HEK293T (cell line): ENCODE measurements at regions not wholly inside any gene's neighbourhood (a gene's known extent, or its start where the extent isn't known, plus 50 kb on each side); places are given as distances from the start of the nearest gene placed in this dataset.

ENCODE experiments used
- BHLHE40 ChIP-seq: fragments of 450-650 bp; IDR thresholded peaks from 2 replicates; pipeline ENCODE4 v1.6.1; 2016; ENCODE audit warnings: mild to moderate bottlenecking, moderate library complexity, borderline replicate concordance
- CTBP1 ChIP-seq: fragments of 450-650 bp; IDR thresholded peaks from 2 replicates; pipeline ENCODE4 v1.6.1; 2016; ENCODE audit warnings: borderline replicate concordance
- FOXA1 ChIP-seq: fragments of 450-650 bp; IDR thresholded peaks from 2 replicates; pipeline ENCODE4 v1.6.1; 2016; ENCODE audit warnings: mild to moderate bottlenecking
- FOXK2 ChIP-seq: fragments of 450-650 bp; IDR thresholded peaks from 2 replicates; pipeline ENCODE4 v1.6.1; 2016; ENCODE audit warnings: mild to moderate bottlenecking
- FOXM1 ChIP-seq: fragments of 450-650 bp; IDR thresholded peaks from 2 replicates; pipeline ENCODE4 v1.6.1; 2017; ENCODE audit warnings: mild to moderate bottlenecking, borderline replicate concordance
- HDGF ChIP-seq: fragments of 450-650 bp; IDR thresholded peaks from 2 replicates; pipeline ENCODE4 v1.6.1; 2017; ENCODE audit warnings: antibody characterized with exemption, borderline replicate concordance
- NFRKB ChIP-seq: fragments of 450-650 bp; IDR thresholded peaks from 2 replicates; pipeline ENCODE4 v1.6.1; 2016; ENCODE audit warnings: mild to moderate bottlenecking, moderate library complexity
- SP1 ChIP-seq: fragments of 450-650 bp; IDR thresholded peaks from 2 replicates; pipeline ENCODE4 v1.6.1; 2017
- SUZ12 ChIP-seq: fragments of 450-650 bp; IDR thresholded peaks from 2 replicates; pipeline ENCODE4 v1.6.1; 2016; ENCODE audit warnings: mild to moderate bottlenecking
- TARDBP ChIP-seq: fragments of 450-650 bp; IDR thresholded peaks from 2 replicates; pipeline ENCODE4 v1.6.1; 2016
- ZNF384 ChIP-seq: fragments of 450-650 bp; IDR thresholded peaks from 2 replicates; pipeline ENCODE4 v1.6.1; 2016
- TF ChIP-seq, protein P1 (sequence below): fragments of 450-650 bp; IDR thresholded peaks from 2 replicates; pipeline ENCODE4 v1.6.1; 2016

DNA sequence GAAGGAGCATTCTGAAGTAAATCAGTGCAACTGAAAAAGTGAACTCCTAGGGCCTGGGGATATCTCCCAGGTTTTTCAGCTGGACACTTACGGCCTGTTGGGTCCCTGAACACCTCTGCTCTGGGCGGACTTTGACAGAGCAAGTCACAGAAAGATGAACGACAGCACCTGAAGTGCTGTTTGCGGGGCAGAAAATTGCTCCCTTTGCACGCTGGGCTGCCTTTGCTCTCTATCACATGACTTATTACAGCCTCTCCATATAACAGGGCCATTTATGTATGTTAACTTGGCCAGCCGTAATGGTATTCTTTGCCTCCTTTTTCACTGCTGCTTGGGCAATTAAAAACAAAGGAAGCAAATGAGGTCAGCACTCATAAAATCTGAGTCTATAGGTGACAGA, 332.9 kb downstream of the BARHL2 start:
- TF ChIP-seq, protein P1, sequence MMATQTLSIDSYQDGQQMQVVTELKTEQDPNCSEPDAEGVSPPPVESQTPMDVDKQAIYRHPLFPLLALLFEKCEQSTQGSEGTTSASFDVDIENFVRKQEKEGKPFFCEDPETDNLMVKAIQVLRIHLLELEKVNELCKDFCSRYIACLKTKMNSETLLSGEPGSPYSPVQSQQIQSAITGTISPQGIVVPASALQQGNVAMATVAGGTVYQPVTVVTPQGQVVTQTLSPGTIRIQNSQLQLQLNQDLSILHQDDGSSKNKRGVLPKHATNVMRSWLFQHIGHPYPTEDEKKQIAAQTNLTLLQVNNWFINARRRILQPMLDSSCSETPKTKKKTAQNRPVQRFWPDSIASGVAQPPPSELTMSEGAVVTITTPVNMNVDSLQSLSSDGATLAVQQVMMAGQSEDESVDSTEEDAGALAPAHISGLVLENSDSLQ: no peak
- TF ChIP-seq NFRKB: no peak
- TF ChIP-seq FOXA1: no peak
- TF ChIP-seq SP1: no peak
- no peak for TF ChIP-seq TARDBP
- TF ChIP-seq ZNF384: no peak
- TF ChIP-seq HDGF: no peak
- no peak for TF ChIP-seq BHLHE40
- TF ChIP-seq CTBP1: no peak
- no peak for TF ChIP-seq FOXM1
- no peak for TF ChIP-seq FOXK2
- TF ChIP-seq SUZ12: no peak
